Left kidney (tissue), 1 donor: ENCODE measurements at regions not wholly inside any gene's neighbourhood (a gene's known extent, or its start where the extent isn't known, plus 50 kb on each side); places are given as distances from the start of the nearest gene placed in this dataset.
"Not testable (repeated sequence)": the region's sequence is repeated elsewhere in the genome, so short reads cannot be mapped to it uniquely, and the experiment has no call there.

ENCODE experiments used
- DNase-seq: peaks from one replicate; pipeline ENCODE4 v3.0.0-alpha.2; 2013

DNA sequence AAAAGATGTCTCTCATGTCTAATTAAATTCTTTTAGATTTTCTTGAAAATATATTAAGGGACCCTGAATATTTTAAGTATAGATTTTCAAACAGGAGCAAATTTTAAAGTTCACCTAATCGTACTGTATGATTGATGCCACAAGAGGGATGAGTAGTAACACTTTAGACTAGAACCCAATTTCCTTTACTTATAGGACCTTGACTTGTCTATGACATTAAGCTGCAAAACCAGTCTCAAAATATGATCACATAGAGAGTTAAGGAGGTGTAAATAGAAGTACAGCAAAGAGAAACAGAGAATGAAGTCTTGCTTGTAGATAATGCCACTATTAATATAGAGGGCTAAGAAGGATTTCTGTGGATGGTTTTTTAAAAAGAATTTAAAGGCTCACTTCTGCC lies 312.9 kb upstream of the PRR16 start:
- DNase-seq, result no peak

DNA sequence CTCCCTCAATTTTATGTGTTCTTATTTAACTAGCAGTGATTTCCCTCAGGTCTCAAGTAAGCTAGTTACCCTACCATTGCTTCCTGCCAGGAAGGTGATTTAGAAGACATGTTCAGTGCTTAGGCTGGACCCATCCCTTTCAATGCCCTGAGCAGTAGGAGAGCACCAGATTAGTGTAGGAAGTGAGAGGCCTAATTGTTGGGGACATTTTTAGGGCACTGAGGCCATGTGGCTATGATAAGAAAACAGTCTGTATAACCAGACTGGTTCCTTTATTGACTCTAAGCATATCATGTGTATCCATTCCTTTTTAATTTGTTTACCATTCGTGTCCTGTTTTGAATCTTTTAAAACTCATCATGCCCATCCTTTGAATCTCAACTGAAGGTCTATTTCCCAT lies 312.3 kb upstream of the PRR16 start:
- DNase-seq, result no peak

- no peak for DNase-seq
These were observed 311.6 kb upstream of the PRR16 start for GRCh38 chr5:120152472-120152871.

DNA sequence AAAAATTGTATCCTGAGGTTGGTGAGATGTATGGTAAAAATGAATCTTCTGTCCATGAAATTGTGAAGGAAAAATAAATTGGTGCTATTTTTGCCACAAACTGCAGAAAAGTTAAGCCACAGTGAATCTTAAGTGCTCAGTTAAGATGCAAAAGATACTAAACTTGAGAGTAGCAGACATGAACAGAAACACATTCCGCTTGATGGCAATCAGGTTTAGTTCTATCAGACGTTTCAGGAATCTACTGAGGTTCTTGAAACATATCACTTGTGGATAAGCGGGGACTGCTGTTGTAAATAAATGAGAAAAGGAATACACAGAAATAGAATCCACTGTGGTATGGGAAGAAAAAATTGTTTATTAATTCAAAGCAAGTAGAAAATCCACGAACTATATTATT lies 311.2 kb upstream of the PRR16 start:
- no peak for DNase-seq

- no peak for DNase-seq
These were observed 310.5 kb upstream of the PRR16 start for GRCh38 chr5:120153551-120153950.

DNA sequence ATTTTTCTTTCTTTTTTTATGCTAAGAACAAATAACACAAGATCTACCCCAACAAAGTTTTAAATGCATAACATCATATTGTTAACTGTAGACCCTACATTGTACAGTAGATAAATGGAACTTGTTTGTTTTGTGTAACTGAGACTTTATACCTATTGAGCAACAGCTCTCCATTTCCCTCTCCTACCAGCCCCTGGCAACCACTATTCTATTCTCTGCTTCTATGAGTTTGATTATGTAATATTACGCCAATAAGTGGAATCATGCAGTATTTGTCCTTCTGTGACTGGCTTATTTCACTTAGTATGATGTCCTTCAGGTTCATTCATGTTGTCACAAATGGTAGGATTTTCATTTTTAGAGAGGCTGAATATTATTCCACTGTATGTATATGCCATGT lies 308.2 kb upstream of the PRR16 start:
- DNase-seq, result no peak

DNA sequence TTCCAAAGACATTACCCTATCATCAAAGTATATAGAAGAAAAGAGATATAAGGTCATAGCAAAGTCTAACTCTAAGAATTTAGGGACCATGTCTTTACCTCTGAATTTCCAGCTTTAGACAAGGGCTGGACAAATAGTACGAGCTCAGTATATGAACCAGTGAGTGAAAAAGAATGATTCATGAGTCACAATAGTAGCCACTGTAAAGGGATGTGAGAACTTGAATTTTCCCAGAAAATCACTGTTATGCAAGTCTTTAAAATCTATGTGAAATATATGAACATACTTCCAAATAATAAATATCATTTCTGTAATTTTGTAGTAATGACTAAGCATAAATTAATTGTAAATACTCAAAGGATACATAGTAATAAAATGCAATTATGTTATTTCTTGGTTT lies 305.9 kb upstream of the PRR16 start:
- no peak for DNase-seq

DNA sequence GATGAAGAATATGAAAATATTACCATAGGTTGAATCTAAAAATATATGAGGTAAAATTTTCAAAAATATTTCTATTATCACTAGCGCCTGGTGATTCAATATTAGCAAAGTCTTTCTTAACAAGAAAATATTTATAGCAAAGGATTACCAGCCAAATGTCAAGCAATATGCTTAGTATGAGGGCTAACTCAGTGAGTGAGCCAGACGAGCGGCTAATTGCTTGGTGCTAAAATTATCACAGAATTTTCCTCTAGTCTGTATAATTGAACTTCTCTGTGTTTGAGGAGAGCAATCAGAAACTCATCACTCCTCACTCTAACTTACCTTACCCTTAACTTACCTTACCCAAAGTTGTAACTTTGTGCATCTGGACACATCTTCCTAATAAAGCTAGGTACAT lies 304.9 kb upstream of the PRR16 start:
- no peak for DNase-seq

DNA sequence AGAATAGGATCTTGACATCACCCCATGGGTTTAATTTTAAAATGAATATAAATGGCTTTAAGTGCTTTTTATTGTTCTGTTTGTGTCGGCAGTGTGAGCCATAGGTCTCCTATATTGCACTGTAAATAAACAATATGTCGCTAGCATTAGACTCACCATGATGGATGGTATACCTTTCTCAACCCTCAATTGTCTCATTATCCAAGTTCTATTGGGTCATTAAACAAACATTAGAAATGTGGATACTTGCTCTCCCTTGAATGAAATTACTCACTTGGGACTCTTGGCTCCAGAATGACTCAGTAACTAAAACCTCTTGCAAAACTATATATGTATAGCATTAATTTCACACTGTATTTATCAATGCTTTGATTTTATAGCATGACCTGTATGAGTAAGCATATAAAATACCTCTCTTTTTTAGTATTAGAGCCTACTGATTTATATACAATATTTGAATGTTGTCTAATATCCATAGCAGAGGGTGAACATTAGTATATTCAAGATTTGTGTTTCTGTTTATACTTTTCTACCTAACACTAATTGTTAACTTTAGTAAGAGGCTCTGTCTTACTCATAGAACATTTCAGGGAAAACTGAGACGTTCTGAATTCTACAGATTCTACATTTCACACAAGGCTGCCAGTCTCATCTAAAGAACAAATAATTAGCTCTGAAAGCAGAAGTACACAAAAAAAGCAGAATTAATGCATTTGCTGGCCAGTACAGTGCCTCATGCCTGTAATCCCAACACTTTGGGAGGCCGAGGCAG lies 303.8 kb upstream of the PRR16 start:
- DNase-seq, result no peak

DNA sequence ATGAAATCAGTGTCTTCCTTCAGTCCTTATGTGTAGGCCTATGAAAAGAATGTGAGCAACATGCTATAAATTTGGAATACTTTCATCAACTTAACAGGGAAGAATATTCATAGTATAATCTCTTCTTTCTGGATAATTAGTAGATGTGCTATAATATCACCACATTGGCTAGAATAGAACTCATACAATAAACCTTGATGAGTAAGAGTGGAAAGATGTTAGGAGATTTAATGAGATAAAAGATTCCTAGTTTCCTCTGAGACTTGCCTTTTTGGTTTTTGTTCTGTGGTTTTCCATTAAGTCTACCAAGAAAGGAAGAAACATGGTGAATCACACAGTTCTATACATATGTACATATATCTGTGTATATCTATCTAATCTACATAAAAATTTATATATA lies 301.8 kb upstream of the PRR16 start:
- no peak for DNase-seq

- no peak for DNase-seq
These were observed 300.1 kb upstream of the PRR16 start for GRCh38 chr5:120164037-120164436.

DNA sequence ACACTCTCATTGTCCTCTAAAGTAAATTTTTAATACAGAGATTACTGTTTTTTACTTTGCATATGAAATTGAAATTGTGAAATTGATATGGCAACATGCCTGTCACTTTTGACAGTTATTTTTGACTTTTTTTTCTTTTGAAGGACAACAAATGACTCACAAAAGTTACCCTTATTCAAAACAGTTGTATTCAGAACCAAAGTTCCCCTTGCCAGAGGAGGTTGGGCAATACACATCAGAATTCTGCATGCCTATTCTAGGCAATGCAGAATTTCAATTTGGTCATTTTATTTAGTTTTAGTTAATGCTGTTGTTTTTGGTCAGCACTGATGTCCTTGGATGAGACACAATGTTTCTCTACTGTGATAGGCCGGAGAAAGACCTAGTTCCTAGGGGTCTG lies 299.1 kb upstream of the PRR16 start:
- DNase-seq, result no peak

GRCh38 chr5:120173125-120173524 lies 291.0 kb upstream of the PRR16 start:
- no peak for DNase-seq

- no peak for DNase-seq
These were observed 290.0 kb upstream of the PRR16 start for GRCh38 chr5:120174089-120174488.

GRCh38 chr5:120181238-120181637 lies 282.9 kb upstream of the PRR16 start:
- not testable (repeated sequence) for DNase-seq

- not testable (repeated sequence) for DNase-seq
These were observed 269.4 kb upstream of the PRR16 start for GRCh38 chr5:120194650-120195049.

DNA sequence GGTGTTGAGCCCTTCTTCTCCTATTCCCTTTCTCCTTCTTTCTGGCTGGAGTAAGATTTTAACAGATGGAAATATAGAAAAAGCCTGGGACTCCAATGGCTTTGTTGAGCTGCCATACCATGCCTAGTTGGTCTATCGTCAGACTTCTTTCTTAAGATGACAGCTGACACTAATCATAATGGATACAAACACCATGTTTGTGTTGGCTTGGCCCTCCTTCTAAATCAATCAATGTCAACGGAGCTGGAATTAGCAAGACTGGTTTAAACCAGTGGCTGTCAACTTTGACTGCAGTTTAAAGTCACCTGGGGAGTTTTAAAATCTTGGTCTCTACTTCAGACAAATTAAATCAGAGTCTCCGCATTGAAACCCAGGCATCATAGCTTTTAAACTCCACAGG lies 264.5 kb upstream of the PRR16 start:
- DNase-seq, result no peak

- DNase-seq, result no peak
These were observed 257.0 kb upstream of the PRR16 start for GRCh38 chr5:120207129-120207528.

- no peak for DNase-seq
These were observed 247.1 kb upstream of the PRR16 start for GRCh38 chr5:120217001-120217400.

DNA sequence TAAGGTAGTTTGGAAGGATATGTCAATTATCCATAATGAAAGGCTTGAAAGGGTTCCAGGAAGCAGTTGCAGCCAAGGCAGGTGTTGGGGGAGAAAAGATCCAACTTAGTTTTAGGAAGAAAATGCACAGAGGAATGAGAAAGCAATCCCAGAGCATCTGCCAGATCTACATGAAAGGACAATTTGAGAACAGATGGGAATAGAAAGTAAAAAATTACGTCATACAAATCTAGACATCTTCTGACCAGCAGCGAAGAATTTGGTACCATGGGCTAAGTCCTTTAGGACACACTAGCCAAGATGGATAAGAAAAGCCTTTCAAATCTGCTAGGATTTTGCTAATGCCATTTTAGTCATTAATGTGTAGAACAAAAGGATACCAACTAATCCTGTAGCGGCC lies 244.1 kb upstream of the PRR16 start:
- no peak for DNase-seq

- no peak for DNase-seq
These were observed 238.6 kb upstream of the PRR16 start for GRCh38 chr5:120225524-120225923.

DNA sequence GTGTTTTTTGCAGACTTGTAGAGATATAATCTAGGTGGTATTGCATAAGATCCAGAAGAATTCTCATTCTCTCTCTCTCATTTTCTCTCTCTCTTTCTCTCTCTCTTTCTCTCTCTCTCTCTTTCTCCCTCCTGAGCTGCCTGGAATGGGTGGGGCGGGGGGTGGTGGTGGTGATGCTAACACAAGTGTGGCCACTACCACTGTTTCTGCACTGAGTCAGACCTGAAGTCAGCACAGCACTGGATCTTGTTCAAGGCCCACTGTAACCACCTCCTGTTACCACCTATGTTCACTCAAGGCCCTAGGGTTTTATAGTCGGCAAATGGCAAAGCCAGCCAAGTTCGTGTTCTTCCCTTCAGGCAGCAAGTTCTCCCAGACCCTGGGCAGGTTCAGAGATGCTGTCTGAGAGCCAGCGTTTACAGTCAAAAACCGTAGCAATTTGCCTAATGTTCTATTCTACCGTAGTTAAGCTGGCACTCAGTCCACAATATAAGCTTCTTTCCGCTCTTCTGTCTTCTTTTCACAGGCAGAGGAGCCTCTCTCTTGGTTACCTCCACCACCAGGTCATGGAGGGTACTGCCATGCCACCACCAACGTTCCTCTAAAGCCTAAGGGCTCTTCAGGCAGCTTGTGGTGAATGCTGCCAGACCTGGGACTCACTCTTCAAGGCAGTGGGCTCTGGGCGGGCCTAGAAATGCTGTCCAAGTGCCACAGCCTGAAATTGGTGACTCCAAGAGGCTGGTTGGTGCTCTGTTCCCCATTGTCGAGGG lies 235.7 kb upstream of the PRR16 start:
- DNase-seq, result no peak

DNA sequence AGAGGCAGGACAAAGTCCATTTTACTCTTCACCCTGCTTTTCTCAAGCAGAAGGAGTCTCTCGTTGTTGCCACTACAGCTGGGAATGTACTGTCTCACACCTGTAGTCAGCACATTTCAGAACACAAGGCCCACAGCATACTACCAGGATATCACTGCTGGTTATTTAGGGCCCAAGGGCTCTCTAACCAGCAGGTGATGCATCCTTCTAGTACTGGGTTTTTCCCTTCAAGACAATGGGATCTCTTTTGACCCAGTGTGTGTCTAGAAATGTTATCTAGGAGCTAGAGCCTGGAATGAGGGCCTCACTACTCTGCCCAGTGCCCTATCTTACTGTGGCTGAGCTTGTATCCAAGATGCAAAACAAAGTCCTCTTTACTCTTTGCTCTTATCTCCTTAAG lies 235.1 kb upstream of the PRR16 start:
- DNase-seq, result no peak

DNA sequence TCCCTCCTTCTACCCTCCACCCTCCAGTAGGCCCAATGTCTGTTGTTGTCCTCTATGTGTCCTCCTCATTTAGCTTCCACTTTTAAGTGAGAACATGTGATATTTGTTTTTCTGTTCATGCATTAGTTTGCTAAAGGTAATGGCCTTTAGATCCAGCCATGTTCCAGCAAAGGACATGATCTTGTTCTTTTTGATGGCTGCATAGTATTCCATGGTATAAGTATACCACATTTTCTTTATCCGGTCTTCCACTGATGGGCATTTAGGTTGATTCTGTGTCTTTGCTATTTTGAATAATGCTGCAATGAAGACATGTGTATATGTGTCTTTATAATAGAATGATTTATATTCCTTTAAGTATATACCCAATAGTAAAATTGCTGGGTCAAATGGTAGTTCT lies 232.5 kb upstream of the PRR16 start:
- DNase-seq, result no peak
